Common myeloid progenitor, CD34-positive (primary cell): ENCODE measurements at regions not wholly inside any gene's neighbourhood (a gene's known extent, or its start where the extent isn't known, plus 50 kb on each side); places are given as distances from the start of the nearest gene placed in this dataset.

Experiments used
- CTCF ChIA-PET: fragments of 350-600 bp; sonication (Branson Sonifier 250); formaldehyde crosslinking; loops from one replicate; lab custom pipeline; 2021; ENCODE audit warnings: antibody characterized with exemption; lab: Charles Lee
- POLR2A ChIA-PET: fragments of 350-600 bp; sonication (Branson Sonifier 250); formaldehyde crosslinking; loops from one replicate; lab custom pipeline; 2021; ENCODE audit warnings: antibody characterized with exemption; lab: Charles Lee
- DNase-seq, 3 donors: peaks; one replicate each; pipeline versions ENCODE4 v3.0.0 to v3.0.0-alpha.2; 2013
- H3K27ac ChIP-seq, 2 experiments: 1 replicate in 1 of 2; 2 replicates in 1 of 2; pipeline ENCODE4 v1.7.0; 2013; ENCODE audit warnings: inconsistent platforms in 2 of 2, low read length in 2 of 2, mild to moderate bottlenecking in 2 of 2, low read depth in 1 of 2, moderate library complexity in 1 of 2; ENCODE audit not compliant: severe bottlenecking in 2 of 2, insufficient read depth in 1 of 2, poor library complexity in 1 of 2
- H3K27me3 ChIP-seq, 5 experiments: replicated peaks in 2 of 5; 1 replicate in 3 of 5; 2 replicates in 2 of 5; pipeline versions ENCODE4 v1.6.1 to v1.7.0; 2013; ENCODE audit warnings: low read length in 4 of 5, mild to moderate bottlenecking in 2 of 5, moderate library complexity in 2 of 5, inconsistent platforms in 1 of 5; ENCODE audit not compliant: insufficient read depth in 5 of 5, control insufficient read depth in 4 of 5
- H3K36me3 ChIP-seq, 4 experiments: 1 replicate in 2 of 4; 2 replicates in 2 of 4; pipeline versions ENCODE4 v1.6.1 to v1.7.0; 2013; ENCODE audit warnings: low read length in 3 of 4, control low read depth in 1 of 4, mild to moderate bottlenecking in 1 of 4; ENCODE audit not compliant: control insufficient read depth in 4 of 4, insufficient read depth in 4 of 4
- H3K4me1 ChIP-seq, 4 experiments: 1 replicate in 3 of 4; 2 replicates in 1 of 4; pipeline versions ENCODE4 v1.6.1 to v1.7.1; 2013; ENCODE audit warnings: low read length in 3 of 4, mild to moderate bottlenecking in 3 of 4, control low read depth in 1 of 4, inconsistent platforms in 1 of 4, moderate library complexity in 1 of 4; ENCODE audit not compliant: control insufficient read depth in 4 of 4, insufficient read depth in 4 of 4; ENCODE audit errors: control extremely low read depth in 1 of 4
- H3K4me3 ChIP-seq, 7 experiments: 1 replicate in 4 of 7; 2 replicates in 3 of 7; pipeline versions ENCODE4 v1.5.1 to v1.7.0; 2013; ENCODE audit warnings: mild to moderate bottlenecking in 7 of 7, low read length in 6 of 7, moderate library complexity in 6 of 7, inconsistent platforms in 2 of 7, low read depth in 2 of 7, control low read depth in 1 of 7; ENCODE audit not compliant: insufficient read depth in 4 of 7, control insufficient read depth in 1 of 7; ENCODE audit errors: extremely low read depth in 1 of 7
- H3K9me3 ChIP-seq, 5 experiments: 1 replicate in 4 of 5; 2 replicates in 1 of 5; pipeline versions ENCODE4 v1.6.1 to v1.7.1; 2013; ENCODE audit warnings: low read length in 4 of 5, mild to moderate bottlenecking in 2 of 5, inconsistent platforms in 1 of 5, low read depth in 1 of 5, moderate library complexity in 1 of 5; ENCODE audit not compliant: control insufficient read depth in 4 of 5, insufficient read depth in 2 of 5; ENCODE audit errors: control extremely low read depth in 1 of 5
- WGBS: methylation state at CpG from one replicate; pipeline ENCODE4 v1.1.5; 2013; ENCODE audit not compliant: insufficient coverage; 5-methylcytosine and 5-hydroxymethylcytosine counted together

GRCh38 chr3:5806192-5806591, 618.7 kb downstream of the EDEM1 start:
- Histone ChIP-seq H3K36me3 (no peaks in the 10 kb centered on the region), H3K4me3 (no peak overlapping the region), H3K27me3 (no peaks in the 10 kb centered on the region), H3K27ac (no peak overlapping the region), H3K9me3 (no peaks in the 10 kb centered on the region), H3K4me1 (no peaks in the 10 kb centered on the region)
- ChIA-PET POLR2A (no interaction called here), CTCF (no interaction called here)
- DNase-seq, result peak in 2 of 3 donors; percentile 14 to 19
- WGBS, result no CpG with 5 or more reads among the region's 1 CpG

- H3K27ac ChIP-seq, result no peak overlapping the region
- POLR2A ChIA-PET, result no interaction called here
Observed at GRCh38 chr3:5809586-5810246, 622.2 kb downstream of the EDEM1 start.

GRCh38 chr3:5811016-5811415, 623.5 kb downstream of the EDEM1 start:
- Histone ChIP-seq H3K27ac (no peak overlapping the region), H3K27me3 (no peaks in the 10 kb centered on the region), H3K4me3 (no peak overlapping the region), H3K36me3 (no peaks in the 10 kb centered on the region), H3K4me1 (no peaks in the 10 kb centered on the region), H3K9me3 (no peaks in the 10 kb centered on the region)
- WGBS, result 100% methylated on average over 3 of the region's 3 CpGs
- POLR2A ChIA-PET, result no interaction called here
- CTCF ChIA-PET, result no interaction called here
- DNase-seq, result no peak

More at GRCh38 chr3:5809586-5810246, 622.2 kb downstream of the EDEM1 start:
- WGBS, result 97% methylated on average over 5 of the region's 9 CpGs
- no peaks in the 10 kb centered on the region for H3K4me1 ChIP-seq
- H3K36me3 ChIP-seq, result no peaks in the 10 kb centered on the region
- no peaks in the 10 kb centered on the region for H3K27me3 ChIP-seq
- DNase-seq, result peak in 1 of 3 donors; percentile 4
- CTCF ChIA-PET, result no interaction called here
- no peaks in the 10 kb centered on the region for H3K9me3 ChIP-seq
- no peak overlapping the region for H3K4me3 ChIP-seq

- Histone ChIP-seq H3K36me3 (no peaks in the 10 kb centered on the region), H3K9me3 (no peaks in the 10 kb centered on the region), H3K27ac (no peak overlapping the region), H3K27me3 (no peaks in the 10 kb centered on the region), H3K4me3 (no peak overlapping the region), H3K4me1 (no peaks in the 10 kb centered on the region)
- ChIA-PET CTCF (no interaction called here), POLR2A (no interaction called here)
- DNase-seq, result no peak
- no CpG with 5 or more reads among the region's 2 CpGs for WGBS
Observed at GRCh38 chr3:5813521-5813920, 626.0 kb downstream of the EDEM1 start.

GRCh38 chr3:5822843-5823242, 635.3 kb downstream of the EDEM1 start:
- ChIA-PET CTCF (no interaction called here), POLR2A (no interaction called here)
- Histone ChIP-seq H3K27me3 (no peaks in the 10 kb centered on the region), H3K27ac (no peak overlapping the region), H3K36me3 (no peaks in the 10 kb centered on the region), H3K4me1 (no peaks in the 10 kb centered on the region), H3K4me3 (no peak overlapping the region), H3K9me3 (peaks cover 0 to 11% (median 2%) of the 10 kb centered on the region in 5 experiments)
- no peak for DNase-seq

- ChIA-PET CTCF (no interaction called here), POLR2A (no interaction called here)
- no peak for DNase-seq
- H3K36me3 ChIP-seq, result no peaks in the 10 kb centered on the region
- no peak overlapping the region for H3K27ac ChIP-seq
- peaks cover 0 to 16% (median 2%) of the 10 kb centered on the region in 5 experiments for H3K9me3 ChIP-seq
- no peaks in the 10 kb centered on the region for H3K4me1 ChIP-seq
- whole genome bisulfite sequencing, result no CpG with 5 or more reads among the region's 2 CpGs
- no peaks in the 10 kb centered on the region for H3K27me3 ChIP-seq
- H3K4me3 ChIP-seq, result no peak overlapping the region
Observed at GRCh38 chr3:5826467-5826866, 639.0 kb downstream of the EDEM1 start.

- ChIA-PET CTCF (no interaction called here), POLR2A (no interaction called here)
- WGBS, result 90% methylated on average over 2 of the region's 2 CpGs
- H3K4me3 ChIP-seq, result no peak overlapping the region
- no peak overlapping the region for H3K27ac ChIP-seq
- no peaks in the 10 kb centered on the region for H3K4me1 ChIP-seq
- no peaks in the 10 kb centered on the region for H3K27me3 ChIP-seq
- peaks cover 0 to 16% (median 2%) of the 10 kb centered on the region in 5 experiments for H3K9me3 ChIP-seq
- no peaks in the 10 kb centered on the region for H3K36me3 ChIP-seq
- no peak for DNase-seq
Observed at GRCh38 chr3:5828251-5828650, 640.7 kb downstream of the EDEM1 start.
